Fibroblast of mammary gland (primary cell): ENCODE measurements at regions not wholly inside any gene's neighbourhood (a gene's known extent, or its start where the extent isn't known, plus 50 kb on each side); places are given as distances from the start of the nearest gene placed in this dataset.

Source experiments
- DNase-seq: peaks from one replicate; pipeline ENCODE4 v3.0.0-alpha.2; 2010; ENCODE audit warnings: low read depth
- H3K4me3 ChIP-seq: 2 replicates; pipeline ENCODE4 v1.5.1; 2011; ENCODE audit warnings: low read depth, mild to moderate bottlenecking, low read length, moderate library complexity; ENCODE audit not compliant: control insufficient read depth
- CTCF ChIP-seq: conservative IDR thresholded peaks from 2 replicates; pipeline ENCODE4 v1.5.1; 2011; ENCODE audit warnings: low read depth, low read length, inconsistent platforms; ENCODE audit not compliant: control insufficient read depth, insufficient read depth

GRCh38 chr20:48414786-48415185 is 413.0 kb downstream of the PREX1 start:
- DNase-seq = no peak
- TF ChIP-seq CTCF = no peak
- H3K4me3 ChIP-seq = no peak overlapping the region

- no peak for TF ChIP-seq CTCF
- no peak for DNase-seq
- H3K4me3 ChIP-seq = no peak overlapping the region
Observed at GRCh38 chr20:48411919-48412522, 415.8 kb downstream of the PREX1 start.

- no peak for DNase-seq
- no peak overlapping the region for H3K4me3 ChIP-seq
- TF ChIP-seq CTCF = no peak
Observed at GRCh38 chr20:48411245-48411644, 416.6 kb downstream of the PREX1 start.

GRCh38 chr20:48409055-48409615 is 418.7 kb downstream of the PREX1 start:
- DNase-seq = no peak
- no peak overlapping the region for H3K4me3 ChIP-seq
- no peak for TF ChIP-seq CTCF

GRCh38 chr20:48407710-48408109 is 420.1 kb downstream of the PREX1 start:
- TF ChIP-seq CTCF = no peak
- no peak for DNase-seq
- H3K4me3 ChIP-seq = no peak overlapping the region

GRCh38 chr20:48406912-48407340 is 420.9 kb downstream of the PREX1 start:
- TF ChIP-seq CTCF = no peak
- no peak for DNase-seq
- H3K4me3 ChIP-seq = no peak overlapping the region
